PC-9 (cell line): ENCODE measurements at regions not wholly inside any gene's neighbourhood (a gene's known extent, or its start where the extent isn't known, plus 50 kb on each side); places are given as distances from the start of the nearest gene placed in this dataset.

Source experiments
- BruUV-seq: library from RNA; stranded (reverse); fragments of 400-500 nt; replicated peaks from 2 replicates; lab custom pipeline; 2021; lab: Mats Ljungman, UMichigan
- CTCF ChIA-PET: fragments of 300-600 bp; sonication (Branson Sonifier 250); formaldehyde crosslinking; loops from one replicate; lab custom pipeline; 2022; ENCODE audit warnings: antibody characterized with exemption; lab: Charles Lee
- POLR2A ChIA-PET: fragments of 300-600 bp; sonication (Branson Sonifier 250); formaldehyde crosslinking; loops from one replicate; lab custom pipeline; 2022; ENCODE audit warnings: antibody characterized with exemption; ENCODE audit not compliant: unreplicated experiment; lab: Charles Lee
- DNase-seq, 2 experiments: peaks; one replicate each; pipeline versions ENCODE4 v3.0.0 to v3.0.0-alpha.2; 2015 to 2022; ENCODE audit warnings: mixed read lengths in 1 of 2
- H2AFZ ChIP-seq: fragments of 200-600 bp; sonication (generic); 2 replicates; pipeline ENCODE4 v1.8.1; 2017; ENCODE audit warnings: antibody characterized with exemption
- H3F3A ChIP-seq: fragments of 200-600 bp; sonication (generic); 2 replicates; pipeline ENCODE4 v1.8.1; 2017; ENCODE audit warnings: antibody characterized with exemption, mild to moderate bottlenecking, low read depth; ENCODE audit not compliant: insufficient read depth
- H3K27ac ChIP-seq: fragments of 200-600 bp; sonication (generic); 2 replicates; pipeline ENCODE4 v1.6.1; 2016; ENCODE audit warnings: mixed run types
- H3K27me3 ChIP-seq: fragments of 200-600 bp; sonication (generic); 2 replicates; pipeline ENCODE4 v1.6.1; 2016; ENCODE audit warnings: low read depth, mixed run types; ENCODE audit not compliant: insufficient read depth
- H3K36me3 ChIP-seq: fragments of 200-600 bp; sonication (generic); 2 replicates; pipeline ENCODE4 v1.6.1; 2016; ENCODE audit warnings: low read depth, mixed run types
- H3K4me1 ChIP-seq: fragments of 200-600 bp; sonication (generic); replicated peaks from 2 replicates; pipeline ENCODE4 v1.6.1; 2016; ENCODE audit warnings: mixed run types; ENCODE audit not compliant: insufficient read depth
- H3K4me2 ChIP-seq: fragments of 200-600 bp; sonication (generic); 2 replicates; pipeline ENCODE4 v1.6.1; 2017; ENCODE audit warnings: mixed run types
- H3K4me3 ChIP-seq: fragments of 200-600 bp; sonication (generic); 2 replicates; pipeline ENCODE4 v1.6.1; 2016; ENCODE audit warnings: mixed run types
- H3K79me2 ChIP-seq: fragments of 200-600 bp; sonication (generic); 2 replicates; pipeline ENCODE4 v1.6.1; 2017; ENCODE audit warnings: low read depth, mixed run types
- H3K9me2 ChIP-seq: fragments of 200-600 bp; sonication (generic); 2 replicates; pipeline ENCODE4 v1.8.1; 2017; ENCODE audit warnings: mild to moderate bottlenecking; ENCODE audit not compliant: insufficient read depth
- H3K9me3 ChIP-seq: fragments of 200-600 bp; sonication (generic); 2 replicates; pipeline ENCODE4 v1.8.1; 2016; ENCODE audit warnings: low read depth; ENCODE audit not compliant: insufficient read depth
- H4K20me1 ChIP-seq: fragments of 200-600 bp; sonication (generic); 2 replicates; pipeline ENCODE4 v1.8.1; 2017; ENCODE audit not compliant: insufficient read depth
- CTCF ChIP-seq: fragments of 200-600 bp; sonication (generic); conservative IDR thresholded peaks from 2 replicates; pipeline ENCODE4 v1.6.1; 2017; ENCODE audit warnings: mixed run types, antibody characterized with exemption, mild to moderate bottlenecking, moderate library complexity
- EZH2 ChIP-seq: fragments of 200-600 bp; sonication (generic); IDR thresholded peaks from 2 replicates; pipeline ENCODE4 v1.8.0; 2017; ENCODE audit warnings: antibody characterized with exemption, low read depth
- intact Hi-C: fragments of 100-400 bp; cut with micrococcal nuclease; formaldehyde crosslinking; loops from one replicate; pipeline ENCODE4 v1.10.0; 2022; ENCODE audit not compliant: unreplicated experiment

- no peaks in the 10 kb centered on the region for H3K27me3 ChIP-seq
- no TSS peak for BruUV-seq
- intact Hi-C loops = no loop called here
- peaks cover 40% of the 10 kb centered on the region for H3F3A ChIP-seq
- H3K4me1 ChIP-seq = peaks cover 80% of the 10 kb centered on the region
- no peak for TF ChIP-seq CTCF
- TF ChIP-seq EZH2 = no peak
- peaks cover 3% of the 10 kb centered on the region; the same call in 1 of the 2 replicates for H3K9me3 ChIP-seq
- no peaks in the 10 kb centered on the region for H4K20me1 ChIP-seq
- no peak overlapping the region for H3K27ac ChIP-seq
- no peaks in the 10 kb centered on the region for H3K9me2 ChIP-seq
- no peak overlapping the region for H3K4me2 ChIP-seq
- POLR2A ChIA-PET = no interaction called here
- DNase-seq = no peak
- CTCF ChIA-PET = no interaction called here
- H3K36me3 ChIP-seq = no peaks in the 10 kb centered on the region
- H2AFZ ChIP-seq = no peak overlapping the region
- no peak overlapping the region for H3K4me3 ChIP-seq
- no peaks in the 10 kb centered on the region for H3K79me2 ChIP-seq
Measured at GRCh38 chr7:92231-92674, 100.1 kb upstream of the FAM20C start.

GRCh38 chr7:92888-93672 lies 99.3 kb upstream of the FAM20C start:
- Histone ChIP-seq H3K4me2 (no peak overlapping the region), H3K36me3 (no peaks in the 10 kb centered on the region), H3F3A (peaks cover 40% of the 10 kb centered on the region), H3K9me2 (no peaks in the 10 kb centered on the region), H3K27ac (no peak overlapping the region), H3K27me3 (no peaks in the 10 kb centered on the region), H3K79me2 (no peaks in the 10 kb centered on the region), H3K9me3 (peaks cover 9% of the 10 kb centered on the region), H4K20me1 (no peaks in the 10 kb centered on the region), H3K4me3 (no peak overlapping the region), H3K4me1 (peaks cover 74% of the 10 kb centered on the region), H2AFZ (no peak overlapping the region)
- TF ChIP-seq CTCF = no peak
- no peak for TF ChIP-seq EZH2
- intact Hi-C loops = no loop called here
- CTCF ChIA-PET = no interaction called here
- DNase-seq = no peak
- no TSS peak for BruUV-seq
- POLR2A ChIA-PET = no interaction called here

GRCh38 chr7:94251-94801 lies 98.0 kb upstream of the FAM20C start:
- Histone ChIP-seq H4K20me1 (no peaks in the 10 kb centered on the region), H3F3A (peaks cover 30% of the 10 kb centered on the region), H3K27ac (peak overlapping the region; percentile 52), H3K4me2 (peak overlapping the region; percentile 43), H3K9me2 (no peaks in the 10 kb centered on the region), H3K9me3 (peaks cover 15% of the 10 kb centered on the region), H3K79me2 (no peaks in the 10 kb centered on the region), H2AFZ (0 out of 2 replicates have a peak overlapping the region, but pooled peaks have one; percentile 63), H3K27me3 (no peaks in the 10 kb centered on the region), H3K4me3 (peak overlapping the region; percentile 16; the same call in 1 of the 2 replicates), H3K36me3 (no peaks in the 10 kb centered on the region), H3K4me1 (peaks cover 62% of the 10 kb centered on the region)
- no peak for TF ChIP-seq CTCF
- TF ChIP-seq EZH2 = no peak
- ChIA-PET CTCF (no interaction called here), POLR2A (interaction anchor here (0.6 kb wide), 2 partner anchors 140 to 881 kb away, joined by 3 read pairs; no protein-coding TSS in a partner anchor)
- intact Hi-C loops = no loop called here
- BruUV-seq = no TSS peak
- DNase-seq = no peak
